GM21367 (cell line): ENCODE measurements at regions not wholly inside any gene's neighbourhood (a gene's known extent, or its start where the extent isn't known, plus 50 kb on each side); places are given as distances from the start of the nearest gene placed in this dataset.
"Not testable (repeated sequence)": the region's sequence is repeated elsewhere in the genome, so short reads cannot be mapped to it uniquely, and the experiment has no call there.

Experiments
- ATAC-seq: cut with Tn5 transposase; IDR thresholded peaks from one replicate; pipeline ENCODE4 v1.9.1; 2021; ENCODE audit not compliant: unreplicated experiment

GRCh38 chr20:56723331-56723730, 94.2 kb downstream of the TFAP2C start:
- ATAC-seq: no peak

DNA sequence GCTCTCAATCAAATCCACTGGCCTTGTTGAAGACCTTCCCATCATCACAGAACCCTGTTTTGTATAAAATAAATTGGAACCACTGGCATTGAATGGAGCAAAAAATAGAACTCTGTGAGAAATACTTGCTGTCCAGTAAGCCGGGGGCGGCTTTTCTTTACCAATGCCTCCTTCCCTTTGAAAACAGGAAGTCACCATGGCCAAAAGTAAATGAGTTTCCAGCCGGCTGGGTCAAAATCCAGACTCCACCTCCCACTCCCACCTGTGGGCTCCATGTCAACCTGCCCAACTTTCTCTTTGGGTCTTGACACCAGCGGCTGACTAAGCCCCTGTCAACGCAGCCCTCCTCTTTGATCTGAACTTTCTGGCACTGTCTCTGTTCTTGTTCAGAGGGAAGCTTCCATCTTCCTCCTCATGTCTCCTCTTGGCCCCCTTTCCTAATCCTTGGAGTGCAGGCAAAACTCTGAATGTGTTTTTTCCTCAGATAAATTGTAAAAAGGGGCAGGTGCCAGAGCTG, 95.2 kb downstream of the TFAP2C start:
- ATAC-seq: no peak

DNA sequence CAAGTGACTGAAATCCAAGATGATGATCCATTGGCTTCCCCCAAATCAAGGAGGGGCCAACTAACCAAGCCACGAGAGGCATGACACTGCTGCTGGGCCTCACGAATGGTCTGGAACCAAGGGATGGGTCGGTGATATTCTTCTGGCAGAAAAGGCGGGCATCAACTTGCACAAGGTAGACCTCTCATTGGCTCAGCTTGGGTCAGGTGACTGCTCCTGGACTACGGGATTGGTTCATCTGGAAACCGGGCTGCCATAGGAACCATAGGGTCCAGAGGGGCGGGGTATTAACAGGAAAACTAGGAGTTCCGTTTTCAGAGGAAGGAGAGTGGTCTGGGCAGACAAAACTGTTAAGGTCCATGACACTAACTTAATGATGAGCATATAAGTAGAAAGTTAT, 100.9 kb downstream of the TFAP2C start:
- no peak for ATAC-seq

DNA sequence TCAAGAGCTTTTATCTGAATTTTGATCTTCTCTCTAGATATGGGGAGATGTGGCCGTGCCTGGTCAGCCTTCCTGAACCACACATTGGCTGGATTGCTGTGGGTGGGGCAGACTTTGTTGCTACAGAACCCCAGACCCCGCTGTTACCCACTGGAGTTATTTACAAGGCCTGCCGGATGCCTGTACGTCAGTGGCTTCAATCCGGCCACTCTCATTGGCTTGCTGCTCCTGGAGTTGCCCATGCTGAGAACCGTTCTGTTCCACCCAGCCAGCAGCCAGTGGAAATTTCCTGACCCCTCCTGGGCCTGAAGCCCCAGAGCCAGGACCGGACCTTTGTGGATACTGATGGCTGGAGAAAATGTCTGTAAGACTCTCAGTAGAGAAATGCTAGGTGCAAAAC, 101.9 kb downstream of the TFAP2C start:
- ATAC-seq: no peak

GRCh38 chr20:56731476-56731875, 102.4 kb downstream of the TFAP2C start:
- no peak for ATAC-seq

- ATAC-seq: no peak
These were observed 104.9 kb downstream of the TFAP2C start for GRCh38 chr20:56733967-56734366.

- ATAC-seq: no peak
These were observed 106.1 kb downstream of the TFAP2C start for GRCh38 chr20:56735084-56735642.

- no peak for ATAC-seq
These were observed 107.3 kb downstream of the TFAP2C start for GRCh38 chr20:56736285-56736857.

DNA sequence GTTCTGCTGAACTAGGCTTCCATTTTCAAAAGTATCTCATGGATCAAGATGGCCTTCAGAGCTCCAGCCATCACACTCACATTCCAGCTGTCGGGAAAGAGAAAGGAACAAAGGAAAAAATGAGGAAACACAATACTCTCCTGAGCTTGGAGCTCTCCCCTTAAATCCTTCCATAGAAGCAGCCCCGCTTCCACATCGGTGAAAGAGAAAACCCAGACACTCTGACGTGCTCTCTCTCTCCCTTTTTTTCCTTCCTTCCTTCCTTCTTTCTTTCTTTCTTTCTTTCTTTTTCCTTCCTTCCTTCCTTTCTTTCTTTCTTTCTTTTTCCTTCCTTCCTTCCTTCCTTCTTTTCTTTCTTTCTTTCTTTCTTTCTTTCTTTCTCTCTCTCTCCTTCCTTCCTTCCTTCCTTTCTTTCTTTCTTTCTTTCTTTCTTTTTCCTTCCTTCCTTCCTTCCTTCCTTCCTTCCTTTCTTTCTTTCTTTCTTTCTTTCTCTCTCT, 115.3 kb downstream of the TFAP2C start:
- ATAC-seq: not testable (repeated sequence)

DNA sequence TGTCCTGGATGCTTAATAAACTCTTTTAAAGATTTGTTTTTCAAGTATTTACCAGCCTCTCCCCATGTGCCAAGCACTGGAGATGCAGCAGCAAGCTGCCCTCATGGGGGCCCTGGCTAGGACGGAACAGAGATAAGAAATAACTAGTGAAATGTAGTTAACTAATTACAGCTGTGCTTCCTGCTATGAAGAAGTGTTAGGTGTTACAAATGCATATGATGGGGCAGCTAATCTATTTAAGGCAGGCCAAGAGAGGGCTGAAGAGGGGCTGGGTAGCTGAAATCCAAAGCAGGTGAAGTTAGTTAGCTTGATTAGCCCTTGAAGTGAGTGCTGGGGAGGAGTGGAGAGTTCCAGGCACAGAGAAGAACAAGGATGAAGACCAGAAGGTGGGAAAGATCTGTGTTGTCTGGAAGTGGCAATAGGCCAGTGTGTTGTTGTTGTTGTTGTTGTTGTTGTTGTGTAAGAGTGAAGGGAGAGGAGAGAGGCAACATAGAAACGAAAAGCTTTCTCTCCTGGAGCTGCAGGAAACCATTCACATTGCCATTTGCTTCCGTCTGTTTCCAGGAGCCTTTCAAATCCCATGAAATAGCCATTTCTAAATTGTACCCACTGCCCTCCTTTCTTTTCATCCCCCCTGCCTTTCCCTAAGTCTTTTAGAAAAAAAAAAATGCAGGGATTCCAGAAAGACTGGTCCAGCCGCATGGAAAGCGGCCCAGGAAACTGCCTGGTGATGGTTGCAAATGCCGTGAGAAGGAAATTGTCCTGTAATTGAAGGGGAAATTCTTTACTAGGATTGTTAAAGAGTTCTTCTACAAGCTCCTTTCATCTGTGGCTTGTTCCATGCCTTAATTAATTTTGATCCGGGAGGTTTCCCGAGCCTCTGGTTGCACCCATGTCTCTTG, 119.6 kb downstream of the TFAP2C start:
- no peak for ATAC-seq

GRCh38 chr20:56750430-56750829, 121.3 kb downstream of the TFAP2C start:
- no peak for ATAC-seq

DNA sequence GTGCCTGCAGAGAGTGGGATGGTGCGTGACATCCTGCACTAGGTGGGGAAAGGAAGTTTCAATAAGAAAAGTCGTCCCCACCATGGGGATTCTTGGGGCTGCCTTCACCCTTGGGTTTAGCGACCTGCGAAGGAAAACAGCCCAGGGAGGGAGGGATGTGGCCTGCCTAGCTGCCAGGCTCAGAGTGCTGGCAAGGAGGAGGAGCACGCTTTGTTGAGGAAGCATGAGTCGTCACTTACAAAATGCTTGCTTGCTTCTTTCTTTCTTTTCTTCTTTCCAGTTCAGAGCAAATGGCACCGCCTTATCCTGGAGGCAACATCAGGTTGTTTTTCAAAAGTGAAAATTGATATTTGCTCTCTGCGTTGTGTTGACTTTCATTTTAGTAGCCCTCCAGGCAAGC, 123.2 kb downstream of the TFAP2C start:
- no peak for ATAC-seq

- no peak for ATAC-seq
These were observed 126.1 kb downstream of the TFAP2C start for GRCh38 chr20:56755201-56755600.

GRCh38 chr20:56756658-56757057, 127.6 kb downstream of the TFAP2C start:
- not testable (repeated sequence) for ATAC-seq

DNA sequence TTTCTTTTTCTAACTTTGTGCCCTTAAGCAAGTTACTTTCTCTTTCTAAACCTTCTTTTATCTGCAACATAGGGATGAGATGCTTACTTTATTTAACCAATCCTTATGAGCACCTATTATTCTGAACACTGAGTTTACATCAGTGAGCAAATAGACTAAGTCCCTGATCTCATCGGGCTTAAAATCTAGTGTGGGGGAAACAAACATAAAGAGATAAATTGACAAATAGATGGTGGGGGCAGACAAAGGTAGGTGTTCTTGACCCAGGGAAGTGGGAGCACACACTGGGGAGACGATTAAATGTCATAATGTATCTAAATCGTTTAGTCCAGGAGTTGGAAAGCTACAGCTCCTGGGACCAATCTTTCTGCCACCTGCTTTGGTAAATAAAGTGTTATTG, 129.6 kb downstream of the TFAP2C start:
- ATAC-seq: no peak

- no peak for ATAC-seq
These were observed 130.7 kb downstream of the TFAP2C start for GRCh38 chr20:56759741-56760278.

- no peak for ATAC-seq
These were observed 131.5 kb downstream of the TFAP2C start for GRCh38 chr20:56760610-56761009.

DNA sequence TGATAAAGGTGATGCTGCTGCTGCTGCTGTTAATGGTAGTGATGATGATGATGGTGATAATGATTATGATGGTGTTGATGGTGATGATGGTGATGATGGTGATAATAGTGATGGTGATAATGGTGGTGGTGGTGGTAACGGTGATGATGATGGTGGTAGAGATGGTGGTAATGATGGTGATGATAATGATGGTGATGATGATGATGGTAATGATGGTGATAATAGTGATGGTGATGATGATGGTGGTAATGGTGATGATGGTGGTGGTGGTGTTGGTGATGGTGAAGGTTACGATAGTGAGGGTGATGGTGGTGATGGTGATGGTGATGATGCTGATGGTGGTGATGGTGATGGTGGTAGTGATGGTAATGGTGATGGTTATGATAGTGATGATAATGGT, 132.3 kb downstream of the TFAP2C start:
- no peak for ATAC-seq

- ATAC-seq: no peak
These were observed 133.3 kb downstream of the TFAP2C start for GRCh38 chr20:56762401-56762800.

- no peak for ATAC-seq
These were observed 133.7 kb downstream of the TFAP2C start for GRCh38 chr20:56762829-56763228.

GRCh38 chr20:56764671-56765070, 135.6 kb downstream of the TFAP2C start:
- no peak for ATAC-seq
